Liver (tissue), 8 donors: ENCODE measurements at regions not wholly inside any gene's neighbourhood (a gene's known extent, or its start where the extent isn't known, plus 50 kb on each side); places are given as distances from the start of the nearest gene placed in this dataset.

Experiments
- DNase-seq: peaks from one replicate; pipeline ENCODE4 v3.0.0-alpha.2; 2017; ENCODE audit warnings: low spot score
- H3K27ac ChIP-seq, 2 donors: one replicate each; pipeline ENCODE4 v1.7.0; 2013; ENCODE audit warnings: inconsistent platforms in 2 of 2, low read length in 2 of 2, control low read depth in 1 of 2, low read depth in 1 of 2, mild to moderate bottlenecking in 1 of 2
- H3K27me3 ChIP-seq, 4 donors: one replicate each; pipeline versions ENCODE4 v1.6.1 to v1.7.0; 2013; ENCODE audit warnings: low read length in 3 of 4, inconsistent platforms in 1 of 4, mild to moderate bottlenecking in 1 of 4, moderate library complexity in 1 of 4; ENCODE audit not compliant: control insufficient read depth in 4 of 4, insufficient read depth in 4 of 4
- H3K36me3 ChIP-seq, 4 donors: one replicate each; pipeline versions ENCODE4 v1.6.1 to v1.7.0; 2013; ENCODE audit warnings: low read length in 3 of 4, mild to moderate bottlenecking in 3 of 4, low read depth in 1 of 4, moderate library complexity in 1 of 4; ENCODE audit not compliant: control insufficient read depth in 4 of 4, insufficient read depth in 3 of 4
- H3K4me1 ChIP-seq, 4 donors: one replicate each; pipeline versions ENCODE4 v1.6.1 to v1.7.0; 2013; ENCODE audit warnings: low read length in 3 of 4, mild to moderate bottlenecking in 3 of 4, moderate library complexity in 1 of 4; ENCODE audit not compliant: control insufficient read depth in 4 of 4, insufficient read depth in 4 of 4
- H3K4me3 ChIP-seq, 3 donors: one replicate each; pipeline versions ENCODE4 v1.6.1 to v1.7.0; 2013; ENCODE audit warnings: low read length in 3 of 3, control low read depth in 1 of 3, low read depth in 1 of 3, mild to moderate bottlenecking in 1 of 3
- H3K9ac ChIP-seq, 2 donors: one replicate each; pipeline ENCODE4 v1.7.0; 2013; ENCODE audit warnings: low read length in 2 of 2, mild to moderate bottlenecking in 2 of 2, moderate library complexity in 2 of 2, control low read depth in 1 of 2, low read depth in 1 of 2
- H3K9me3 ChIP-seq, 4 donors: one replicate each; pipeline versions ENCODE4 v1.6.1 to v1.7.0; 2013; ENCODE audit warnings: low read length in 3 of 4; ENCODE audit not compliant: control insufficient read depth in 4 of 4
- EGR1 ChIP-seq, 2 donors: IDR thresholded peaks; 2 replicates each; pipeline ENCODE4 v1.6.1; 2016 to 2018; ENCODE audit warnings: antibody characterized with exemption in 2 of 2, low read depth in 2 of 2
- FOXA1 ChIP-seq: IDR thresholded peaks from 2 replicates; pipeline ENCODE4 v1.6.1; 2016; ENCODE audit warnings: antibody characterized with exemption
- FOXA2 ChIP-seq: IDR thresholded peaks from 2 replicates; pipeline ENCODE4 v1.6.1; 2016; ENCODE audit warnings: antibody characterized with exemption
- GABPA ChIP-seq, 2 donors: IDR thresholded peaks in 1 of 2; conservative IDR thresholded peaks in 1 of 2; 2 replicates each; pipeline ENCODE4 v1.6.1; 2016; ENCODE audit warnings: antibody characterized with exemption in 2 of 2, mild to moderate bottlenecking in 1 of 2, moderate library complexity in 1 of 2
- HNF4A ChIP-seq, 2 donors: conservative IDR thresholded peaks; 2 replicates each; pipeline ENCODE4 v1.6.1; 2016; ENCODE audit warnings: antibody characterized with exemption in 2 of 2, mild to moderate bottlenecking in 2 of 2
- HNF4G ChIP-seq: IDR thresholded peaks from 2 replicates; pipeline ENCODE4 v1.6.1; 2016; ENCODE audit warnings: antibody characterized with exemption
- JUND ChIP-seq, 2 donors: IDR thresholded peaks; 2 replicates each; pipeline ENCODE4 v1.6.1; 2016; ENCODE audit warnings: antibody characterized with exemption in 2 of 2
- NR2F2 ChIP-seq: IDR thresholded peaks from 2 replicates; pipeline ENCODE4 v1.6.1; 2016; ENCODE audit warnings: antibody characterized with exemption
- RAD21 ChIP-seq, 2 donors: IDR thresholded peaks; 2 replicates each; pipeline ENCODE4 v1.6.1; 2016; ENCODE audit warnings: antibody characterized with exemption in 2 of 2, mild to moderate bottlenecking in 2 of 2
- RXRA ChIP-seq, 2 donors: IDR thresholded peaks; 2 replicates each; pipeline ENCODE4 v1.6.1; 2017 to 2018; ENCODE audit warnings: antibody characterized with exemption in 2 of 2, mild to moderate bottlenecking in 1 of 2
- SP1 ChIP-seq: IDR thresholded peaks from 2 replicates; pipeline ENCODE4 v1.6.1; 2018; ENCODE audit warnings: antibody characterized with exemption, mild to moderate bottlenecking
- TAF1 ChIP-seq: conservative IDR thresholded peaks from 2 replicates; pipeline ENCODE4 v1.6.1; 2016; ENCODE audit warnings: antibody characterized with exemption, mild to moderate bottlenecking
- YY1 ChIP-seq: IDR thresholded peaks from 2 replicates; pipeline ENCODE4 v1.6.1; 2016; ENCODE audit warnings: antibody characterized with exemption, mild to moderate bottlenecking
- WGBS: extraction: QIAGEN DNeasy Blood & Tissue Kit; methylation state at CpG from one replicate; pipeline ENCODE4 v1.1.7; 2013; 5-methylcytosine and 5-hydroxymethylcytosine counted together
- TF ChIP-seq, protein P1 (sequence below): fragments of 150-350 bp; IDR thresholded peaks from 2 replicates; pipeline ENCODE4 v1.5.1; 2017; ENCODE audit warnings: improper control_type of control experiment, low read depth, low read length; ENCODE audit not compliant: missing input control
- TF ChIP-seq, protein P2 (sequence below): IDR thresholded peaks from 2 replicates; pipeline ENCODE4 v1.6.1; 2016; ENCODE audit warnings: antibody characterized with exemption
- TF ChIP-seq, protein P3 (sequence below): IDR thresholded peaks from 2 replicates; pipeline ENCODE4 v1.6.1; 2016; ENCODE audit warnings: antibody characterized with exemption
- TF ChIP-seq, protein P4 (sequence below): IDR thresholded peaks from 2 replicates; pipeline ENCODE4 v1.6.1; 2016; ENCODE audit warnings: antibody characterized with exemption
- TF ChIP-seq, protein P5 (sequence below): IDR thresholded peaks from 2 replicates; pipeline ENCODE4 v1.6.1; 2016; ENCODE audit warnings: antibody characterized with exemption, mild to moderate bottlenecking
- donor health status: healthy.
- donor health status: healthy.
- donor health status: healthy.
- donor health status: healthy.
- donor health status: healthy.

DNA sequence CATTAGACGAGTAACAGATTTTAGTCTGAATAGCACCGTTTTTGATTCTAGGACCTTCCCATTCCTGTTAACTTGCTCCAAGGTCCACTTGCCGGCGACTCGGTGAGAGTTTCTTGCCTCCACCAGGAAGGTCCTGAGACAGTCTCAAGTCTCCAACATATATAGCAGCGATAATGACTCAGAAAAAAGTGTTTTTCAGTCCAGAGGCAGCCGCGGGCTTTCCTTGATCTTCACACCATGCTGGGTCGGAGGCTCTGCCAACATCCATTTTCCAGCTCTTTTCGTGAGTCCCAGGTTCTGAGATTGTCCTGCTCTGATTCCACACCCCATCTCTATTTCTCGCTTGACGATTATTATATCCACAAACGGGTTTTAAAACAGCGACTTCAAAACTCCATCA lies 170.5 kb downstream of the GPX5 start:
- Histone ChIP-seq H3K9ac (no peak overlapping the region), H3K4me1 (peaks cover 0 to 3% (median 0%) of the 10 kb centered on the region in 4 donors), H3K27ac (no peak overlapping the region), H3K27me3 (peaks cover 0 to 17% (median 10%) of the 10 kb centered on the region in 4 donors), H3K4me3 (no peak overlapping the region), H3K36me3 (no peaks in the 10 kb centered on the region), H3K9me3 (peaks cover 0 to 7% (median 0%) of the 10 kb centered on the region in 4 donors)
- DNase-seq = no peak
- TF ChIP-seq, protein P1, sequence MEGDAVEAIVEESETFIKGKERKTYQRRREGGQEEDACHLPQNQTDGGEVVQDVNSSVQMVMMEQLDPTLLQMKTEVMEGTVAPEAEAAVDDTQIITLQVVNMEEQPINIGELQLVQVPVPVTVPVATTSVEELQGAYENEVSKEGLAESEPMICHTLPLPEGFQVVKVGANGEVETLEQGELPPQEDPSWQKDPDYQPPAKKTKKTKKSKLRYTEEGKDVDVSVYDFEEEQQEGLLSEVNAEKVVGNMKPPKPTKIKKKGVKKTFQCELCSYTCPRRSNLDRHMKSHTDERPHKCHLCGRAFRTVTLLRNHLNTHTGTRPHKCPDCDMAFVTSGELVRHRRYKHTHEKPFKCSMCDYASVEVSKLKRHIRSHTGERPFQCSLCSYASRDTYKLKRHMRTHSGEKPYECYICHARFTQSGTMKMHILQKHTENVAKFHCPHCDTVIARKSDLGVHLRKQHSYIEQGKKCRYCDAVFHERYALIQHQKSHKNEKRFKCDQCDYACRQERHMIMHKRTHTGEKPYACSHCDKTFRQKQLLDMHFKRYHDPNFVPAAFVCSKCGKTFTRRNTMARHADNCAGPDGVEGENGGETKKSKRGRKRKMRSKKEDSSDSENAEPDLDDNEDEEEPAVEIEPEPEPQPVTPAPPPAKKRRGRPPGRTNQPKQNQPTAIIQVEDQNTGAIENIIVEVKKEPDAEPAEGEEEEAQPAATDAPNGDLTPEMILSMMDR = no peak
- TF ChIP-seq, protein P2, sequence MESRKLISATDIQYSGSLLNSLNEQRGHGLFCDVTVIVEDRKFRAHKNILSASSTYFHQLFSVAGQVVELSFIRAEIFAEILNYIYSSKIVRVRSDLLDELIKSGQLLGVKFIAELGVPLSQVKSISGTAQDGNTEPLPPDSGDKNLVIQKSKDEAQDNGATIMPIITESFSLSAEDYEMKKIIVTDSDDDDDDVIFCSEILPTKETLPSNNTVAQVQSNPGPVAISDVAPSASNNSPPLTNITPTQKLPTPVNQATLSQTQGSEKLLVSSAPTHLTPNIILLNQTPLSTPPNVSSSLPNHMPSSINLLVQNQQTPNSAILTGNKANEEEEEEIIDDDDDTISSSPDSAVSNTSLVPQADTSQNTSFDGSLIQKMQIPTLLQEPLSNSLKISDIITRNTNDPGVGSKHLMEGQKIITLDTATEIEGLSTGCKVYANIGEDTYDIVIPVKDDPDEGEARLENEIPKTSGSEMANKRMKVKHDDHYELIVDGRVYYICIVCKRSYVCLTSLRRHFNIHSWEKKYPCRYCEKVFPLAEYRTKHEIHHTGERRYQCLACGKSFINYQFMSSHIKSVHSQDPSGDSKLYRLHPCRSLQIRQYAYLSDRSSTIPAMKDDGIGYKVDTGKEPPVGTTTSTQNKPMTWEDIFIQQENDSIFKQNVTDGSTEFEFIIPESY = no peak
- TF ChIP-seq NR2F2 = no peak
- TF ChIP-seq HNF4G = no peak
- TF ChIP-seq FOXA1 = no peak
- TF ChIP-seq, protein P3, sequence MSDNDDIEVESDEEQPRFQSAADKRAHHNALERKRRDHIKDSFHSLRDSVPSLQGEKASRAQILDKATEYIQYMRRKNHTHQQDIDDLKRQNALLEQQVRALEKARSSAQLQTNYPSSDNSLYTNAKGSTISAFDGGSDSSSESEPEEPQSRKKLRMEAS = no peak
- TF ChIP-seq, protein P4, sequence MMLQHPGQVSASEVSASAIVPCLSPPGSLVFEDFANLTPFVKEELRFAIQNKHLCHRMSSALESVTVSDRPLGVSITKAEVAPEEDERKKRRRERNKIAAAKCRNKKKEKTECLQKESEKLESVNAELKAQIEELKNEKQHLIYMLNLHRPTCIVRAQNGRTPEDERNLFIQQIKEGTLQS = no peak
- no peak for TF ChIP-seq RAD21 (IDR thresholded peaks at IDR 0.05)
- TF ChIP-seq GABPA (IDR thresholded peaks at IDR 0.05 in 1 of 2, conservative IDR thresholded peaks at IDR 0.05 in 1 of 2) = no peak
- no peak for TF ChIP-seq RXRA (IDR thresholded peaks at IDR 0.05)
- TF ChIP-seq SP1 = no peak
- TF ChIP-seq YY1 = no peak
- no peak for TF ChIP-seq EGR1 (IDR thresholded peaks at IDR 0.05; ENCODE audit: low read depth in 2 of 2)
- no peak for TF ChIP-seq JUND (IDR thresholded peaks at IDR 0.05)
- TF ChIP-seq TAF1 = no peak
- TF ChIP-seq, protein P5, sequence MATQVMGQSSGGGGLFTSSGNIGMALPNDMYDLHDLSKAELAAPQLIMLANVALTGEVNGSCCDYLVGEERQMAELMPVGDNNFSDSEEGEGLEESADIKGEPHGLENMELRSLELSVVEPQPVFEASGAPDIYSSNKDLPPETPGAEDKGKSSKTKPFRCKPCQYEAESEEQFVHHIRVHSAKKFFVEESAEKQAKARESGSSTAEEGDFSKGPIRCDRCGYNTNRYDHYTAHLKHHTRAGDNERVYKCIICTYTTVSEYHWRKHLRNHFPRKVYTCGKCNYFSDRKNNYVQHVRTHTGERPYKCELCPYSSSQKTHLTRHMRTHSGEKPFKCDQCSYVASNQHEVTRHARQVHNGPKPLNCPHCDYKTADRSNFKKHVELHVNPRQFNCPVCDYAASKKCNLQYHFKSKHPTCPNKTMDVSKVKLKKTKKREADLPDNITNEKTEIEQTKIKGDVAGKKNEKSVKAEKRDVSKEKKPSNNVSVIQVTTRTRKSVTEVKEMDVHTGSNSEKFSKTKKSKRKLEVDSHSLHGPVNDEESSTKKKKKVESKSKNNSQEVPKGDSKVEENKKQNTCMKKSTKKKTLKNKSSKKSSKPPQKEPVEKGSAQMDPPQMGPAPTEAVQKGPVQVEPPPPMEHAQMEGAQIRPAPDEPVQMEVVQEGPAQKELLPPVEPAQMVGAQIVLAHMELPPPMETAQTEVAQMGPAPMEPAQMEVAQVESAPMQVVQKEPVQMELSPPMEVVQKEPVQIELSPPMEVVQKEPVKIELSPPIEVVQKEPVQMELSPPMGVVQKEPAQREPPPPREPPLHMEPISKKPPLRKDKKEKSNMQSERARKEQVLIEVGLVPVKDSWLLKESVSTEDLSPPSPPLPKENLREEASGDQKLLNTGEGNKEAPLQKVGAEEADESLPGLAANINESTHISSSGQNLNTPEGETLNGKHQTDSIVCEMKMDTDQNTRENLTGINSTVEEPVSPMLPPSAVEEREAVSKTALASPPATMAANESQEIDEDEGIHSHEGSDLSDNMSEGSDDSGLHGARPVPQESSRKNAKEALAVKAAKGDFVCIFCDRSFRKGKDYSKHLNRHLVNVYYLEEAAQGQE = no peak
- no peak for TF ChIP-seq FOXA2
- WGBS = 15% methylated on average over 14 of the region's 14 CpGs

DNA sequence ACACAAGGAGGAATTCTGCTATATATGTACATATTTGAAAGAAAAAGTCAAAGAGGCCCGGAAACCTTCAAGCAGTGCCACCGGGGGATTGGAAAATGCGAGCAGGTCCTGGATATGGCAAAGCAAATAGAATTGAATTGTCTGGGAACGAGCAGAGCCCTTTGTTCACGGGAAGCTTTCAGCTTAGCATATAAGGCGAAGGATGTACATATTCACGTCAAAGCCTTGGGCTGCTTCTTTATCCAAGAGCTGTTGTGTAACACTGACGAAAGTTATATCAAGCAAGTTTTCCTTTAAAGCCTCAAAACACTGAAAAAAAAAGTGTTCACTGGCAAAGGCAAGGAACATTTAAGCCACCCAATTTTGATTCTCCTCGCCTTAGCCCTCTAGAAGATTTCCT lies 171.0 kb downstream of the GPX5 start:
- no peak overlapping the region for H3K27ac ChIP-seq
- WGBS = 18% methylated on average over 9 of the region's 9 CpGs
- H3K27me3 ChIP-seq = peaks cover 0 to 17% (median 10%) of the 10 kb centered on the region in 4 donors
- TF ChIP-seq HNF4G (no peak), NR2F2 (no peak), SP1 (no peak), EGR1 (IDR thresholded peaks at IDR 0.05; ENCODE audit: low read depth in 2 of 2) (no peak), TAF1 (no peak), HNF4A (conservative IDR thresholded peaks at IDR 0.05) (no peak), GABPA (IDR thresholded peaks at IDR 0.05 in 1 of 2, conservative IDR thresholded peaks at IDR 0.05 in 1 of 2) (no peak), FOXA1 (no peak), YY1 (no peak), RAD21 (IDR thresholded peaks at IDR 0.05) (no peak)
- TF ChIP-seq, protein P1 = no peak
- TF ChIP-seq, protein P5 = no peak

More for the DNA sequence above, 171.0 kb downstream of the GPX5 start:
- DNase-seq = no peak
- Histone ChIP-seq H3K9ac (no peak overlapping the region), H3K4me3 (no peak overlapping the region), H3K4me1 (peaks cover 0 to 3% (median 0%) of the 10 kb centered on the region in 4 donors), H3K36me3 (no peaks in the 10 kb centered on the region), H3K9me3 (peaks cover 0 to 7% (median 0%) of the 10 kb centered on the region in 4 donors)
